ENCODE measurements at regions not wholly inside any gene's neighbourhood (a gene's known extent, or its start where the extent isn't known, plus 50 kb on each side); places are given as distances from the start of the nearest gene placed in this dataset.
A peak's percentile ranks its signal among the peaks of the same experiment; 100 is the strongest.

- no peak for DNase-seq
- CTCF ChIA-PET, result no interaction called here
- Mint-ChIP-seq H3K4me1 (no peaks in the 10 kb centered on the region), H3K9me3 (peaks cover 0 to 8% (median 2%) of the 10 kb centered on the region in 5 donors), H3K27ac (no peak overlapping the region), H3K27me3 (peaks cover 0 to 1% of the 10 kb centered on the region in 2 donors), H3K4me3 (no peak overlapping the region), H3K36me3 (no peaks in the 10 kb centered on the region)
- Histone ChIP-seq H3K36me3 (ENCODE audit: insufficient read depth, low read length) (no peaks in the 10 kb centered on the region), H3K9me3 (ENCODE audit: low read length) (no peaks in the 10 kb centered on the region), H3K4me3 (ENCODE audit: low read length) (no peak overlapping the region), H3K27me3 (ENCODE audit: insufficient read depth, low read length, poor library complexity, severe bottlenecking) (no peaks in the 10 kb centered on the region), H3K4me1 (ENCODE audit: insufficient read depth, low read length) (no peaks in the 10 kb centered on the region), H3K27ac (ENCODE audit: low read depth, low read length) (no peak overlapping the region)
- POLR2A ChIA-PET, result no interaction called here
These were observed 133.2 kb upstream of the SOX9 start for GRCh38 chr17:71987634-71988033.

- H3K4me1 ChIP-seq (ENCODE audit: insufficient read depth, low read length), result no peaks in the 10 kb centered on the region
- CTCF ChIA-PET, result no interaction called here
- no peaks in the 10 kb centered on the region for H3K36me3 Mint-ChIP-seq
- no peaks in the 10 kb centered on the region for H3K27me3 ChIP-seq (ENCODE audit: insufficient read depth, low read length, poor library complexity, severe bottlenecking)
- no peaks in the 10 kb centered on the region for H3K36me3 ChIP-seq (ENCODE audit: insufficient read depth, low read length)
- H3K9me3 ChIP-seq (ENCODE audit: low read length), result no peaks in the 10 kb centered on the region
- DNase-seq, result no peak
- H3K4me1 Mint-ChIP-seq, result no peaks in the 10 kb centered on the region
- no peak overlapping the region for H3K27ac ChIP-seq (ENCODE audit: low read depth, low read length)
- no peak overlapping the region for H3K4me3 Mint-ChIP-seq
- peaks cover 0 to 1% of the 10 kb centered on the region in 2 donors for H3K27me3 Mint-ChIP-seq
- peaks cover 0 to 7% (median 2%) of the 10 kb centered on the region in 5 donors for H3K9me3 Mint-ChIP-seq
- no peak overlapping the region for H3K4me3 ChIP-seq (ENCODE audit: low read length)
- POLR2A ChIA-PET, result no interaction called here
- H3K27ac Mint-ChIP-seq, result no peak overlapping the region
These were observed 131.7 kb upstream of the SOX9 start for GRCh38 chr17:71989117-71989516.

GRCh38 chr17:71993363-71993762, 127.5 kb upstream of the SOX9 start:
- H3K4me3 Mint-ChIP-seq, result peak overlapping the region in 1 of 7 donors; percentile 56
- POLR2A ChIA-PET, result no interaction called here

GRCh38 chr17:71995590-71995989, 125.2 kb upstream of the SOX9 start:
- H3K27ac ChIP-seq (ENCODE audit: low read depth, low read length), result no peak overlapping the region
- no peaks in the 10 kb centered on the region for H3K36me3 Mint-ChIP-seq
- H3K9me3 ChIP-seq (ENCODE audit: low read length), result no peaks in the 10 kb centered on the region
- H3K4me1 ChIP-seq (ENCODE audit: insufficient read depth, low read length), result no peaks in the 10 kb centered on the region
- POLR2A ChIA-PET, result no interaction called here
- H3K4me3 Mint-ChIP-seq, result no peak overlapping the region
- H3K27me3 Mint-ChIP-seq, result no peaks in the 10 kb centered on the region
- peaks cover 0 to 10% (median 0%) of the 10 kb centered on the region in 5 donors for H3K9me3 Mint-ChIP-seq
- H3K4me1 Mint-ChIP-seq, result no peaks in the 10 kb centered on the region
- H3K36me3 ChIP-seq (ENCODE audit: insufficient read depth, low read length), result no peaks in the 10 kb centered on the region
- no peak overlapping the region for H3K4me3 ChIP-seq (ENCODE audit: low read length)
- no peaks in the 10 kb centered on the region for H3K27me3 ChIP-seq (ENCODE audit: insufficient read depth, low read length, poor library complexity, severe bottlenecking)
- no peak for DNase-seq
- CTCF ChIA-PET, result no interaction called here
- H3K27ac Mint-ChIP-seq, result no peak overlapping the region

More at GRCh38 chr17:71993363-71993762, 127.5 kb upstream of the SOX9 start:
- H3K4me1 ChIP-seq (ENCODE audit: insufficient read depth, low read length), result no peaks in the 10 kb centered on the region
- Mint-ChIP-seq H3K27ac (no peak overlapping the region), H3K9me3 (peaks cover 0 to 10% (median 0%) of the 10 kb centered on the region in 5 donors), H3K4me1 (no peaks in the 10 kb centered on the region), H3K36me3 (no peaks in the 10 kb centered on the region), H3K27me3 (peaks cover 0 to 1% of the 10 kb centered on the region in 2 donors)
- CTCF ChIA-PET, result no interaction called here
- no peak for DNase-seq
- no peaks in the 10 kb centered on the region for H3K27me3 ChIP-seq (ENCODE audit: insufficient read depth, low read length, poor library complexity, severe bottlenecking)
- H3K4me3 ChIP-seq (ENCODE audit: low read length), result no peak overlapping the region
- H3K9me3 ChIP-seq (ENCODE audit: low read length), result no peaks in the 10 kb centered on the region
- H3K27ac ChIP-seq (ENCODE audit: low read depth, low read length), result no peak overlapping the region
- no peaks in the 10 kb centered on the region for H3K36me3 ChIP-seq (ENCODE audit: insufficient read depth, low read length)

- Histone ChIP-seq H3K27me3 (ENCODE audit: insufficient read depth, low read length, poor library complexity, severe bottlenecking) (no peaks in the 10 kb centered on the region), H3K4me3 (ENCODE audit: low read length) (no peak overlapping the region), H3K36me3 (ENCODE audit: insufficient read depth, low read length) (no peaks in the 10 kb centered on the region), H3K4me1 (ENCODE audit: insufficient read depth, low read length) (no peaks in the 10 kb centered on the region), H3K9me3 (ENCODE audit: low read length) (no peaks in the 10 kb centered on the region), H3K27ac (ENCODE audit: low read depth, low read length) (no peak overlapping the region)
- H3K4me1 Mint-ChIP-seq, result no peaks in the 10 kb centered on the region
- no peak overlapping the region for H3K27ac Mint-ChIP-seq
- no peak for DNase-seq
- peaks cover 0 to 3% (median 0%) of the 10 kb centered on the region in 5 donors for H3K9me3 Mint-ChIP-seq
- CTCF ChIA-PET, result no interaction called here
- no peaks in the 10 kb centered on the region for H3K36me3 Mint-ChIP-seq
- H3K4me3 Mint-ChIP-seq, result no peak overlapping the region
- POLR2A ChIA-PET, result no interaction called here
- H3K27me3 Mint-ChIP-seq, result no peaks in the 10 kb centered on the region
These were observed 116.8 kb upstream of the SOX9 start for GRCh38 chr17:72004011-72004427.

- H3K27me3 ChIP-seq (ENCODE audit: insufficient read depth, low read length, poor library complexity, severe bottlenecking), result no peaks in the 10 kb centered on the region
- H3K27me3 Mint-ChIP-seq, result no peaks in the 10 kb centered on the region
These were observed 116.0 kb upstream of the SOX9 start for GRCh38 chr17:72004611-72005331.

GRCh38 chr17:72005332-72006163, 115.3 kb upstream of the SOX9 start:
- Mint-ChIP-seq H3K27me3 (no peaks in the 10 kb centered on the region), H3K27ac (peak overlapping the region in 1 of 8 donors; percentile 3), H3K4me1 (no peaks in the 10 kb centered on the region), H3K4me3 (no peak overlapping the region), H3K36me3 (no peaks in the 10 kb centered on the region), H3K9me3 (peaks cover 0 to 3% (median 0%) of the 10 kb centered on the region in 5 donors)
- POLR2A ChIA-PET, result no interaction called here
- Histone ChIP-seq H3K4me1 (ENCODE audit: insufficient read depth, low read length) (no peaks in the 10 kb centered on the region), H3K27me3 (ENCODE audit: insufficient read depth, low read length, poor library complexity, severe bottlenecking) (no peaks in the 10 kb centered on the region), H3K27ac (ENCODE audit: low read depth, low read length) (no peak overlapping the region), H3K4me3 (ENCODE audit: low read length) (no peak overlapping the region), H3K9me3 (ENCODE audit: low read length) (no peaks in the 10 kb centered on the region), H3K36me3 (ENCODE audit: insufficient read depth, low read length) (no peaks in the 10 kb centered on the region)
- CTCF ChIA-PET, result no interaction called here
- no peak for DNase-seq

More at GRCh38 chr17:72004611-72005331, 116.0 kb upstream of the SOX9 start:
- no peak for DNase-seq
- peak overlapping the region in 1 of 8 donors; percentile 3 for H3K27ac Mint-ChIP-seq
- H3K9me3 Mint-ChIP-seq, result peaks cover 0 to 3% (median 0%) of the 10 kb centered on the region in 5 donors
- H3K36me3 Mint-ChIP-seq, result no peaks in the 10 kb centered on the region
- no peaks in the 10 kb centered on the region for H3K36me3 ChIP-seq (ENCODE audit: insufficient read depth, low read length)
- H3K4me3 ChIP-seq (ENCODE audit: low read length), result no peak overlapping the region
- no peak overlapping the region for H3K4me3 Mint-ChIP-seq
- no peaks in the 10 kb centered on the region for H3K4me1 Mint-ChIP-seq
- H3K27ac ChIP-seq (ENCODE audit: low read depth, low read length), result no peak overlapping the region
- ChIA-PET POLR2A (no interaction called here), CTCF (no interaction called here)
- H3K9me3 ChIP-seq (ENCODE audit: low read length), result no peaks in the 10 kb centered on the region
- no peaks in the 10 kb centered on the region for H3K4me1 ChIP-seq (ENCODE audit: insufficient read depth, low read length)

- no peaks in the 10 kb centered on the region for H3K4me1 ChIP-seq (ENCODE audit: insufficient read depth, low read length)
- Mint-ChIP-seq H3K4me3 (no peak overlapping the region), H3K36me3 (no peaks in the 10 kb centered on the region), H3K27ac (no peak overlapping the region), H3K27me3 (no peaks in the 10 kb centered on the region), H3K4me1 (no peaks in the 10 kb centered on the region), H3K9me3 (peaks cover 0 to 6% (median 3%) of the 10 kb centered on the region in 5 donors)
- CTCF ChIA-PET, result no interaction called here
- no peaks in the 10 kb centered on the region for H3K9me3 ChIP-seq (ENCODE audit: low read length)
- no peak overlapping the region for H3K4me3 ChIP-seq (ENCODE audit: low read length)
- DNase-seq, result no peak
- H3K36me3 ChIP-seq (ENCODE audit: insufficient read depth, low read length), result no peaks in the 10 kb centered on the region
- no peak overlapping the region for H3K27ac ChIP-seq (ENCODE audit: low read depth, low read length)
- no peaks in the 10 kb centered on the region for H3K27me3 ChIP-seq (ENCODE audit: insufficient read depth, low read length, poor library complexity, severe bottlenecking)
- POLR2A ChIA-PET, result no interaction called here
These were observed 112.5 kb upstream of the SOX9 start for GRCh38 chr17:72008236-72008876.

Measured in CD8-positive, alpha-beta memory T cell (primary cell).